Liver (tissue), 8 donors: ENCODE measurements at regions not wholly inside any gene's neighbourhood (a gene's known extent, or its start where the extent isn't known, plus 50 kb on each side); places are given as distances from the start of the nearest gene placed in this dataset.

ENCODE experiments used
- DNase-seq: peaks from one replicate; pipeline ENCODE4 v3.0.0-alpha.2; 2017; ENCODE audit warnings: low spot score
- H3K27ac ChIP-seq, 2 donors: one replicate each; pipeline ENCODE4 v1.7.0; 2013; ENCODE audit warnings: inconsistent platforms in 2 of 2, low read length in 2 of 2, control low read depth in 1 of 2, low read depth in 1 of 2, mild to moderate bottlenecking in 1 of 2
- H3K27me3 ChIP-seq, 4 donors: one replicate each; pipeline versions ENCODE4 v1.6.1 to v1.7.0; 2013; ENCODE audit warnings: low read length in 3 of 4, inconsistent platforms in 1 of 4, mild to moderate bottlenecking in 1 of 4, moderate library complexity in 1 of 4; ENCODE audit not compliant: control insufficient read depth in 4 of 4, insufficient read depth in 4 of 4
- H3K36me3 ChIP-seq, 4 donors: one replicate each; pipeline versions ENCODE4 v1.6.1 to v1.7.0; 2013; ENCODE audit warnings: low read length in 3 of 4, mild to moderate bottlenecking in 3 of 4, low read depth in 1 of 4, moderate library complexity in 1 of 4; ENCODE audit not compliant: control insufficient read depth in 4 of 4, insufficient read depth in 3 of 4
- H3K4me1 ChIP-seq, 4 donors: one replicate each; pipeline versions ENCODE4 v1.6.1 to v1.7.0; 2013; ENCODE audit warnings: low read length in 3 of 4, mild to moderate bottlenecking in 3 of 4, moderate library complexity in 1 of 4; ENCODE audit not compliant: control insufficient read depth in 4 of 4, insufficient read depth in 4 of 4
- H3K4me3 ChIP-seq, 3 donors: one replicate each; pipeline versions ENCODE4 v1.6.1 to v1.7.0; 2013; ENCODE audit warnings: low read length in 3 of 3, control low read depth in 1 of 3, low read depth in 1 of 3, mild to moderate bottlenecking in 1 of 3
- H3K9ac ChIP-seq, 2 donors: one replicate each; pipeline ENCODE4 v1.7.0; 2013; ENCODE audit warnings: low read length in 2 of 2, mild to moderate bottlenecking in 2 of 2, moderate library complexity in 2 of 2, control low read depth in 1 of 2, low read depth in 1 of 2
- H3K9me3 ChIP-seq, 4 donors: one replicate each; pipeline versions ENCODE4 v1.6.1 to v1.7.0; 2013; ENCODE audit warnings: low read length in 3 of 4; ENCODE audit not compliant: control insufficient read depth in 4 of 4
- EGR1 ChIP-seq, 2 donors: IDR thresholded peaks; 2 replicates each; pipeline ENCODE4 v1.6.1; 2016 to 2018; ENCODE audit warnings: antibody characterized with exemption in 2 of 2, low read depth in 2 of 2
- FOXA1 ChIP-seq: IDR thresholded peaks from 2 replicates; pipeline ENCODE4 v1.6.1; 2016; ENCODE audit warnings: antibody characterized with exemption
- FOXA2 ChIP-seq: IDR thresholded peaks from 2 replicates; pipeline ENCODE4 v1.6.1; 2016; ENCODE audit warnings: antibody characterized with exemption
- GABPA ChIP-seq, 2 donors: IDR thresholded peaks in 1 of 2; conservative IDR thresholded peaks in 1 of 2; 2 replicates each; pipeline ENCODE4 v1.6.1; 2016; ENCODE audit warnings: antibody characterized with exemption in 2 of 2, mild to moderate bottlenecking in 1 of 2, moderate library complexity in 1 of 2
- HNF4A ChIP-seq, 2 donors: conservative IDR thresholded peaks; 2 replicates each; pipeline ENCODE4 v1.6.1; 2016; ENCODE audit warnings: antibody characterized with exemption in 2 of 2, mild to moderate bottlenecking in 2 of 2
- HNF4G ChIP-seq: IDR thresholded peaks from 2 replicates; pipeline ENCODE4 v1.6.1; 2016; ENCODE audit warnings: antibody characterized with exemption
- JUND ChIP-seq, 2 donors: IDR thresholded peaks; 2 replicates each; pipeline ENCODE4 v1.6.1; 2016; ENCODE audit warnings: antibody characterized with exemption in 2 of 2
- RAD21 ChIP-seq, 2 donors: IDR thresholded peaks; 2 replicates each; pipeline ENCODE4 v1.6.1; 2016; ENCODE audit warnings: antibody characterized with exemption in 2 of 2, mild to moderate bottlenecking in 2 of 2
- RXRA ChIP-seq, 2 donors: IDR thresholded peaks; 2 replicates each; pipeline ENCODE4 v1.6.1; 2017 to 2018; ENCODE audit warnings: antibody characterized with exemption in 2 of 2, mild to moderate bottlenecking in 1 of 2
- SP1 ChIP-seq: IDR thresholded peaks from 2 replicates; pipeline ENCODE4 v1.6.1; 2018; ENCODE audit warnings: antibody characterized with exemption, mild to moderate bottlenecking
- TAF1 ChIP-seq: conservative IDR thresholded peaks from 2 replicates; pipeline ENCODE4 v1.6.1; 2016; ENCODE audit warnings: antibody characterized with exemption, mild to moderate bottlenecking
- WGBS: extraction: QIAGEN DNeasy Blood & Tissue Kit; methylation state at CpG from one replicate; pipeline ENCODE4 v1.1.7; 2013; 5-methylcytosine and 5-hydroxymethylcytosine counted together
- TF ChIP-seq, protein P1 (sequence below): fragments of 150-350 bp; IDR thresholded peaks from 2 replicates; pipeline ENCODE4 v1.5.1; 2017; ENCODE audit warnings: improper control_type of control experiment, low read depth, low read length; ENCODE audit not compliant: missing input control
- TF ChIP-seq, protein P2 (sequence below): IDR thresholded peaks from 2 replicates; pipeline ENCODE4 v1.6.1; 2016; ENCODE audit warnings: antibody characterized with exemption, mild to moderate bottlenecking
- TF ChIP-seq, protein P3 (sequence below): IDR thresholded peaks from 2 replicates; pipeline ENCODE4 v1.6.1; 2016; ENCODE audit warnings: antibody characterized with exemption
- donor health status: healthy.
- donor health status: healthy.
- donor health status: healthy.
- donor health status: healthy.
- donor health status: healthy.

DNA sequence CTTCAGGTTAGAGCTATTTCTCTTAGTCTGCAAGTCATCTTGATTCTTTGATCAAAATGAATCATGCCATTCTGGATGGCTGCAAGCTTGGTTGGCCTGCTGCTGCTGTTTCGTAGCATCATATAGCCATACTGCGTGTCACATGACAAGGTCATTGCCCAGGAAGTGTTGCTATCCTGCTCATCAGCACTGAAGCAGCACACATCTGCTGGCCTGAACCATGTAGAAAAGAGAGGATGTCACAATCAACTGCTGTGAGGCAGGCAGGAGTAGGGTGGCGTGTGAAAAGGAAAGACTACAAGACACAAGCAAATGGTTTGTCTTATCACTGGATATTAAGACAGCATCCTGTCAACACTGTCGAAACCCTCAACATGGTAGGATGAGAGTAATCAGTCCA, 376.7 kb upstream of the RORB start:
- H3K27me3 ChIP-seq, result no peaks in the 10 kb centered on the region
- H3K4me1 ChIP-seq, result no peaks in the 10 kb centered on the region
- no peak for TF ChIP-seq GABPA (IDR thresholded peaks at IDR 0.05 in 1 of 2, conservative IDR thresholded peaks at IDR 0.05 in 1 of 2)
- DNase-seq, result no peak
- 74% methylated on average over 4 of the region's 4 CpGs for WGBS
- H3K9ac ChIP-seq, result no peak overlapping the region
- H3K36me3 ChIP-seq, result no peaks in the 10 kb centered on the region
- no peak overlapping the region for H3K4me3 ChIP-seq
- H3K9me3 ChIP-seq, result no peaks in the 10 kb centered on the region
- no peak overlapping the region for H3K27ac ChIP-seq

DNA sequence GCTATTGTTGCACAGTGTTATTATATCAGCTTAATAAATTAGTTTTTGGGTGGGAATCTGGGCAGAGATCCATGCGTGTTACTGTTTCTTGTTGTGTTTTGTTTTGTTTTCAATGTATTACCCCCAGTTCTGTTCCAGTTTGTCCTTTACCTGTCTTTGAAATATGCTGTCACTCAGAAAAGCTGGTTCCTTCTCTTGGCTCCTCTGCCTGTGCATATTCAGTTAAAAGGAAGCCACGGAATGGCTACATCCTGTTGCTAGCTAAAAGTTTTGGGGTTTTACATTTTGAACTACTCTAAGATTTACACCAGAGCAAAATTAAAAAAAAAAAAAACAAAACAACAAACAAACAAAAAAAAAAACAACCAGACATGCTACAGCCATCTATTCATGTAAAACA, 374.9 kb upstream of the RORB start:
- Histone ChIP-seq H3K9me3 (no peaks in the 10 kb centered on the region), H3K4me1 (no peaks in the 10 kb centered on the region), H3K36me3 (no peaks in the 10 kb centered on the region), H3K27me3 (no peaks in the 10 kb centered on the region), H3K9ac (no peak overlapping the region), H3K27ac (no peak overlapping the region), H3K4me3 (no peak overlapping the region)
- no peak for DNase-seq
- 84% methylated on average over 2 of the region's 2 CpGs for WGBS
- TF ChIP-seq EGR1 (IDR thresholded peaks at IDR 0.05; ENCODE audit: low read depth in 2 of 2), result no peak
- no peak for TF ChIP-seq GABPA (IDR thresholded peaks at IDR 0.05 in 1 of 2, conservative IDR thresholded peaks at IDR 0.05 in 1 of 2)

DNA sequence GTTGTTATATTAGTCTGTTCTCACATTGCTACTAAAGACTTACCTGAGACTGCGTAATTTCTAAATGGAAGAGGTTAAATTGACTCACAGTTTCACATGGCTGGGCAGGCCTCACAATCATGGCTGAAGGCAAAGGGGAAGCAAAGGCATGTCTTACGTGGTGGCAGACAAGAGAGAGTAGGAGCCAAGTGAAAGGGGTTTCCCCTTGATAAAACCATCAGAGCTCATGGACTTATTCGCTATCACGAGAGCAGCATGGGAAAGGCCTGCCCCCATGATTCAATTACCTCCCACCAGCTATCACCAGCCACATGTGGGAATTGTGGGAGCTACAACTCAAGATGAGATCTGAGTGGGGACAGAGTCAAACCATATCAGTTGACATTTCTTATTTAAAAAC, 374.5 kb upstream of the RORB start:
- Histone ChIP-seq H3K27ac (no peak overlapping the region), H3K9ac (no peak overlapping the region), H3K4me1 (no peaks in the 10 kb centered on the region), H3K36me3 (no peaks in the 10 kb centered on the region), H3K27me3 (no peaks in the 10 kb centered on the region), H3K4me3 (no peak overlapping the region), H3K9me3 (no peaks in the 10 kb centered on the region)
- WGBS, result 88% methylated on average over 4 of the region's 4 CpGs
- no peak for DNase-seq
- TF ChIP-seq HNF4A (conservative IDR thresholded peaks at IDR 0.05) (no peak), GABPA (IDR thresholded peaks at IDR 0.05 in 1 of 2, conservative IDR thresholded peaks at IDR 0.05 in 1 of 2) (no peak), FOXA1 (no peak), JUND (IDR thresholded peaks at IDR 0.05) (no peak), RAD21 (IDR thresholded peaks at IDR 0.05) (no peak), HNF4G (no peak), TAF1 (no peak), RXRA (IDR thresholded peaks at IDR 0.05) (no peak), SP1 (no peak), EGR1 (IDR thresholded peaks at IDR 0.05; ENCODE audit: low read depth in 2 of 2) (no peak), FOXA2 (no peak)
- TF ChIP-seq, protein P1, sequence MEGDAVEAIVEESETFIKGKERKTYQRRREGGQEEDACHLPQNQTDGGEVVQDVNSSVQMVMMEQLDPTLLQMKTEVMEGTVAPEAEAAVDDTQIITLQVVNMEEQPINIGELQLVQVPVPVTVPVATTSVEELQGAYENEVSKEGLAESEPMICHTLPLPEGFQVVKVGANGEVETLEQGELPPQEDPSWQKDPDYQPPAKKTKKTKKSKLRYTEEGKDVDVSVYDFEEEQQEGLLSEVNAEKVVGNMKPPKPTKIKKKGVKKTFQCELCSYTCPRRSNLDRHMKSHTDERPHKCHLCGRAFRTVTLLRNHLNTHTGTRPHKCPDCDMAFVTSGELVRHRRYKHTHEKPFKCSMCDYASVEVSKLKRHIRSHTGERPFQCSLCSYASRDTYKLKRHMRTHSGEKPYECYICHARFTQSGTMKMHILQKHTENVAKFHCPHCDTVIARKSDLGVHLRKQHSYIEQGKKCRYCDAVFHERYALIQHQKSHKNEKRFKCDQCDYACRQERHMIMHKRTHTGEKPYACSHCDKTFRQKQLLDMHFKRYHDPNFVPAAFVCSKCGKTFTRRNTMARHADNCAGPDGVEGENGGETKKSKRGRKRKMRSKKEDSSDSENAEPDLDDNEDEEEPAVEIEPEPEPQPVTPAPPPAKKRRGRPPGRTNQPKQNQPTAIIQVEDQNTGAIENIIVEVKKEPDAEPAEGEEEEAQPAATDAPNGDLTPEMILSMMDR, result no peak
- TF ChIP-seq, protein P2, sequence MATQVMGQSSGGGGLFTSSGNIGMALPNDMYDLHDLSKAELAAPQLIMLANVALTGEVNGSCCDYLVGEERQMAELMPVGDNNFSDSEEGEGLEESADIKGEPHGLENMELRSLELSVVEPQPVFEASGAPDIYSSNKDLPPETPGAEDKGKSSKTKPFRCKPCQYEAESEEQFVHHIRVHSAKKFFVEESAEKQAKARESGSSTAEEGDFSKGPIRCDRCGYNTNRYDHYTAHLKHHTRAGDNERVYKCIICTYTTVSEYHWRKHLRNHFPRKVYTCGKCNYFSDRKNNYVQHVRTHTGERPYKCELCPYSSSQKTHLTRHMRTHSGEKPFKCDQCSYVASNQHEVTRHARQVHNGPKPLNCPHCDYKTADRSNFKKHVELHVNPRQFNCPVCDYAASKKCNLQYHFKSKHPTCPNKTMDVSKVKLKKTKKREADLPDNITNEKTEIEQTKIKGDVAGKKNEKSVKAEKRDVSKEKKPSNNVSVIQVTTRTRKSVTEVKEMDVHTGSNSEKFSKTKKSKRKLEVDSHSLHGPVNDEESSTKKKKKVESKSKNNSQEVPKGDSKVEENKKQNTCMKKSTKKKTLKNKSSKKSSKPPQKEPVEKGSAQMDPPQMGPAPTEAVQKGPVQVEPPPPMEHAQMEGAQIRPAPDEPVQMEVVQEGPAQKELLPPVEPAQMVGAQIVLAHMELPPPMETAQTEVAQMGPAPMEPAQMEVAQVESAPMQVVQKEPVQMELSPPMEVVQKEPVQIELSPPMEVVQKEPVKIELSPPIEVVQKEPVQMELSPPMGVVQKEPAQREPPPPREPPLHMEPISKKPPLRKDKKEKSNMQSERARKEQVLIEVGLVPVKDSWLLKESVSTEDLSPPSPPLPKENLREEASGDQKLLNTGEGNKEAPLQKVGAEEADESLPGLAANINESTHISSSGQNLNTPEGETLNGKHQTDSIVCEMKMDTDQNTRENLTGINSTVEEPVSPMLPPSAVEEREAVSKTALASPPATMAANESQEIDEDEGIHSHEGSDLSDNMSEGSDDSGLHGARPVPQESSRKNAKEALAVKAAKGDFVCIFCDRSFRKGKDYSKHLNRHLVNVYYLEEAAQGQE, result no peak
- TF ChIP-seq, protein P3, sequence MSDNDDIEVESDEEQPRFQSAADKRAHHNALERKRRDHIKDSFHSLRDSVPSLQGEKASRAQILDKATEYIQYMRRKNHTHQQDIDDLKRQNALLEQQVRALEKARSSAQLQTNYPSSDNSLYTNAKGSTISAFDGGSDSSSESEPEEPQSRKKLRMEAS, result no peak
